ENCODE measurements at regions not wholly inside any gene's neighbourhood (a gene's known extent, or its start where the extent isn't known, plus 50 kb on each side); places are given as distances from the start of the nearest gene placed in this dataset.

GRCh38 chr15:25932696-25933095 is 69.6 kb upstream of the ATP10A start:
- TF ChIP-seq CTCF (IDR thresholded peaks at IDR 0.05; ENCODE audit: poor library complexity, severe bottlenecking): no peak
- Histone ChIP-seq H3K4me1 (ENCODE audit: insufficient read depth, poor library complexity, severe bottlenecking) (no peaks in the 10 kb centered on the region), H3K36me3 (ENCODE audit: low read depth) (no peaks in the 10 kb centered on the region), H3K27me3 (ENCODE audit: insufficient read depth, poor library complexity, severe bottlenecking) (no peaks in the 10 kb centered on the region), H3K4me3 (ENCODE audit: severe bottlenecking) (no peak overlapping the region), H3K27ac (ENCODE audit: poor library complexity, severe bottlenecking) (no peak overlapping the region), H3K9me3 (ENCODE audit: severe bottlenecking) (no peaks in the 10 kb centered on the region)
- DNase-seq (ENCODE audit: low spot score) (no peak), ATAC-seq (ENCODE audit: low read depth) (no peak)

GRCh38 chr15:25931851-25932250 is 68.7 kb upstream of the ATP10A start:
- H3K4me1 ChIP-seq (ENCODE audit: insufficient read depth, poor library complexity, severe bottlenecking): no peaks in the 10 kb centered on the region
- no peak overlapping the region for H3K27ac ChIP-seq (ENCODE audit: poor library complexity, severe bottlenecking)
- no peaks in the 10 kb centered on the region for H3K27me3 ChIP-seq (ENCODE audit: insufficient read depth, poor library complexity, severe bottlenecking)
- H3K36me3 ChIP-seq (ENCODE audit: low read depth): no peaks in the 10 kb centered on the region
- no peak for ATAC-seq (ENCODE audit: low read depth)
- H3K4me3 ChIP-seq (ENCODE audit: severe bottlenecking): no peak overlapping the region
- DNase-seq (ENCODE audit: low spot score): no peak
- no peak for TF ChIP-seq CTCF (IDR thresholded peaks at IDR 0.05; ENCODE audit: poor library complexity, severe bottlenecking)
- H3K9me3 ChIP-seq (ENCODE audit: severe bottlenecking): no peaks in the 10 kb centered on the region

- no peak overlapping the region for H3K4me3 ChIP-seq (ENCODE audit: severe bottlenecking)
- DNase-seq (ENCODE audit: low spot score) (no peak), ATAC-seq (ENCODE audit: low read depth) (no peak)
- no peaks in the 10 kb centered on the region for H3K9me3 ChIP-seq (ENCODE audit: severe bottlenecking)
- no peak for TF ChIP-seq CTCF (IDR thresholded peaks at IDR 0.05; ENCODE audit: poor library complexity, severe bottlenecking)
- H3K27ac ChIP-seq (ENCODE audit: poor library complexity, severe bottlenecking): no peak overlapping the region
- H3K36me3 ChIP-seq (ENCODE audit: low read depth): no peaks in the 10 kb centered on the region
- H3K27me3 ChIP-seq (ENCODE audit: insufficient read depth, poor library complexity, severe bottlenecking): no peaks in the 10 kb centered on the region
- H3K4me1 ChIP-seq (ENCODE audit: insufficient read depth, poor library complexity, severe bottlenecking): no peaks in the 10 kb centered on the region
Measured at GRCh38 chr15:25930931-25931330, 67.8 kb upstream of the ATP10A start.

Data from RWPE2 (cell line).